GM12878 (cell line): ENCODE measurements at regions not wholly inside any gene's neighbourhood (a gene's known extent, or its start where the extent isn't known, plus 50 kb on each side); places are given as distances from the start of the nearest gene placed in this dataset.

Experiments
- CREM ChIP-seq: IDR thresholded peaks from 2 replicates; pipeline ENCODE4 v1.6.1; 2014; ENCODE audit warnings: antibody characterized with exemption, low read depth
- FOS ChIP-seq: IDR thresholded peaks from 3 replicates; pipeline ENCODE4 v1.6.1; 2011; ENCODE audit warnings: borderline replicate concordance; ENCODE audit not compliant: insufficient read length; ENCODE audit errors: extremely low read depth

DNA sequence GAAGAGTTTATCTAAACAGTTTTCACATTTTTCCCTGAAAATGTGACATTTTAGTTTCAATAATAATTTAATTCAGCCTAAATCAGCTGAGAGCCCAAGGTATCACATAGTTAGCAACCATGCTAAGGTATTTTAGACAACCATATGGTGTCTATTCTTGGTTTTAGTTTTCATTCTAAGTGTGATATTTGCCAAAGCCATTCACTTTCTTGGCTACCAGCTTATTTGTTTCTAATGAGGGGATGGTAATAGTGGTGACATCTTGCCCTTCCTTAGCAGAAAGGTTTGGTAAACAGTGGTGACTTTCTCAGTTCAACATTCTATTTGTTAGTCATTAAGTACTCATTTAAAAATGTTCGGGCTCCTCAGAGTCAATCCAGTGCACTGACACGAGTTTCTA lies 854.9 kb upstream of the HTR2C start:
- TF ChIP-seq FOS, result no peak
- no peak for TF ChIP-seq CREM
